GM23248 (cell line): ENCODE measurements at regions not wholly inside any gene's neighbourhood (a gene's known extent, or its start where the extent isn't known, plus 50 kb on each side); places are given as distances from the start of the nearest gene placed in this dataset.

ENCODE experiments used
- DNase-seq: peaks from one replicate; pipeline ENCODE4 v3.0.0-alpha.2; 2015
- H2AFZ ChIP-seq: fragments of 200-600 bp; sonication (generic); 2 replicates; pipeline ENCODE4 v1.6.1; 2016; ENCODE audit warnings: antibody characterized with exemption
- H3F3A ChIP-seq: fragments of 200-600 bp; sonication (generic); 2 replicates; pipeline ENCODE4 v1.6.1; 2016; ENCODE audit warnings: mild to moderate bottlenecking, antibody characterized with exemption, mixed run types; ENCODE audit not compliant: insufficient read depth
- H3K27ac ChIP-seq: fragments of 200-600 bp; sonication (generic); 2 replicates; pipeline ENCODE4 v1.5.1; 2016; ENCODE audit warnings: mild to moderate bottlenecking
- H3K27me3 ChIP-seq: fragments of 200-600 bp; sonication (generic); replicated peaks from 2 replicates; pipeline ENCODE4 v1.6.1; 2016; ENCODE audit warnings: mild to moderate bottlenecking; ENCODE audit not compliant: insufficient read depth
- H3K36me3 ChIP-seq: fragments of 200-600 bp; sonication (generic); 2 replicates; pipeline ENCODE4 v1.6.1; 2016; ENCODE audit warnings: low read depth, mild to moderate bottlenecking
- H3K4me1 ChIP-seq: fragments of 200-600 bp; sonication (generic); 2 replicates; pipeline ENCODE4 v1.6.1; 2016; ENCODE audit warnings: mild to moderate bottlenecking; ENCODE audit not compliant: insufficient read depth
- H3K4me2 ChIP-seq: fragments of 200-600 bp; sonication (generic); one replicate; pipeline ENCODE4 v1.6.1; 2016; ENCODE audit warnings: mild to moderate bottlenecking; ENCODE audit not compliant: unreplicated experiment
- H3K4me3 ChIP-seq: fragments of 200-600 bp; sonication (generic); 2 replicates; pipeline ENCODE4 v1.5.1; 2016; ENCODE audit warnings: mild to moderate bottlenecking
- H3K79me2 ChIP-seq: fragments of 200-600 bp; sonication (generic); 2 replicates; pipeline ENCODE4 v1.6.1; 2016; ENCODE audit warnings: mild to moderate bottlenecking; ENCODE audit not compliant: insufficient read depth
- H3K9ac ChIP-seq: fragments of 200-600 bp; sonication (generic); 2 replicates; pipeline ENCODE4 v1.6.1; 2016; ENCODE audit warnings: mild to moderate bottlenecking
- H3K9me2 ChIP-seq: fragments of 200-600 bp; sonication (generic); 2 replicates; pipeline ENCODE4 v1.6.1; 2016; ENCODE audit warnings: mixed run types, mild to moderate bottlenecking, moderate library complexity; ENCODE audit not compliant: insufficient read depth
- H3K9me3 ChIP-seq: fragments of 200-600 bp; sonication (generic); one replicate; pipeline ENCODE4 v1.6.1; 2017; ENCODE audit warnings: low read depth
- H4K20me1 ChIP-seq: fragments of 200-600 bp; sonication (generic); 2 replicates; pipeline ENCODE4 v1.6.0; 2016; ENCODE audit not compliant: insufficient read depth
- EZH2 ChIP-seq: fragments of 200-600 bp; sonication (generic); IDR thresholded peaks from 2 replicates; pipeline ENCODE4 v1.6.1; 2018; ENCODE audit warnings: antibody characterized with exemption, mild to moderate bottlenecking; ENCODE audit not compliant: insufficient read depth, poor library complexity, severe bottlenecking
- EZH2phosphoT487 ChIP-seq: fragments of 200-600 bp; sonication (generic); IDR thresholded peaks from 2 replicates; pipeline ENCODE4 v1.6.1; 2018; ENCODE audit warnings: antibody characterized with exemption, moderate library complexity, mild to moderate bottlenecking, low read depth; ENCODE audit not compliant: insufficient read depth
- WGBS, 2 experiments: methylation state at CpG; one replicate each; pipeline ENCODE4 v1.1.6; 2015 to 2017; ENCODE audit warnings: low lambda C conversion rate in 2 of 2, low coverage in 1 of 2; ENCODE audit errors: missing lambda C conversion rate in 2 of 2; 5-methylcytosine and 5-hydroxymethylcytosine counted together
- in situ Hi-C: fragments of 300-500 bp; cut with MboI; formaldehyde crosslinking; loops from 2 replicates; pipeline ENCODE4 v1.15.0; 2020

DNA sequence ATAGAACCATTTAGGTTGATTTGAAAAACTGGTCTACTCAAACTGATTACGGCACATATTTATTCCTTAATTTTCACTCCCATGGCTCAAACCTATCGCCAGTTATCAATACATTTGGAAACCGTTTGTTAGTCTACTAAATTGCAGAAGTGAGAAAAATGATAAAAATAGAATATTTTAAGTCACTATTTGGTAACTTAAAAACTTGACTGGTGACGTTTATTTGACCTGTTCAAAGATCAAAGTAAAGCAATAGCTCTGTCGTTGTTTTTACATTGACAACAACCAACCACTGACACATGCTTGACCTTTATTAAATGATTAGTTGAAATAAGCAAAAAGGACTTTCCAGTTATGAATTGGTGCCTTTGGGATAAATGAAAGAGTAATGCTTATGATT, 402.9 kb upstream of the MAP3K7 start:
- H3K4me2 ChIP-seq: no peak overlapping the region
- no peaks in the 10 kb centered on the region for H3K9me3 ChIP-seq
- TF ChIP-seq EZH2 (no peak), EZH2phosphoT487 (no peak)
- no peak for DNase-seq
- H3K9me2 ChIP-seq: no peaks in the 10 kb centered on the region
- no peaks in the 10 kb centered on the region for H3F3A ChIP-seq
- H3K27ac ChIP-seq: no peak overlapping the region
- no peaks in the 10 kb centered on the region for H3K36me3 ChIP-seq
- H3K4me3 ChIP-seq: no peak overlapping the region
- no peak overlapping the region for H2AFZ ChIP-seq
- H3K9ac ChIP-seq: no peak overlapping the region
- H3K4me1 ChIP-seq: no peaks in the 10 kb centered on the region
- in situ Hi-C loops: no loop called here
- no peaks in the 10 kb centered on the region for H4K20me1 ChIP-seq
- no peaks in the 10 kb centered on the region for H3K27me3 ChIP-seq
- H3K79me2 ChIP-seq: no peaks in the 10 kb centered on the region
- WGBS, 2 experiments: 24 to 25% methylated on average over 5 of the region's 5 CpGs

DNA sequence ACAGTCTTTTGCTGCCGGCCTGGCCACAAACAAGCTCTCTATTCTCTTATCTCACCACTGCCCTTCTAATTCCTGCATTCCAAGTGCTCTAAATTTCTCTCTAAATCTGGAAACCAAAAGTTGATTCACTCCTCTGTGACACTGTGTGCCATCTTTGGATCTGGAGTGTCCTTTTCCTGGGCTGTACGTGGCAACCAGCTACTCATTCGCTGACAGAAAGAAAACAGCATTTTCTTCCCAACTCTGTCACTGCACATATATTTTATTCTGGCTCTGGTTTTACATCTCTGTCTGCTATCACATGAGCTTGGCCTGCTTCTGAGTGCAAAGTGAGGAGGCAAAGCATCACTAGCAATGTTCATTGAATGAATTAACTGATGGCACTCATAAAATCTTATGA, 397.2 kb upstream of the MAP3K7 start:
- Histone ChIP-seq H3K27ac (no peak overlapping the region), H3K79me2 (no peaks in the 10 kb centered on the region), H3K9me3 (no peaks in the 10 kb centered on the region), H3K9ac (no peak overlapping the region), H3K4me1 (no peaks in the 10 kb centered on the region), H2AFZ (no peak overlapping the region), H4K20me1 (no peaks in the 10 kb centered on the region), H3K9me2 (no peaks in the 10 kb centered on the region), H3K27me3 (no peaks in the 10 kb centered on the region), H3K4me3 (no peak overlapping the region), H3K36me3 (no peaks in the 10 kb centered on the region), H3K4me2 (no peak overlapping the region), H3F3A (no peaks in the 10 kb centered on the region)
- DNase-seq: no peak
- in situ Hi-C loops: no loop called here
- 10 to 14% methylated on average over 3 of the region's 3 CpGs for WGBS, 2 experiments
- TF ChIP-seq EZH2phosphoT487 (no peak), EZH2 (no peak)

DNA sequence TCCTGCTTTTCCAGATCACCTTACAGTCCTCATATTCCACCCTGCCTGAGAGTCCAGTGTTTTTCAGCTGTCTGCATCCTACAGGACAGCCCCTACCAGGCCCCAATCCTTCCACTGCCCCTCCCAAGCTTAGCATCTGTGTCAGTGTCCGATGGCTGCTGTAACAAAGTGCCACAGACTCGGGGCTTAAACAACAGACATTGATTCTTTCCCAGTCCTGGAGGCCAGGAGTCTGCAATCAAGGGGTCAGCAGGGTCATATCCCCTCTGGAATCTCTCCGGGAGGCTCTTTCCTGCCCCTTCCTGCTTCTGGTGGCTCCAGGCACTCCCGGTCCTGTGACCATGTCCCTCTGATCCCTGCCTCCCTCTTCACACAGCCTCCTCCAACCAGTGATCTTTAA, 396.6 kb upstream of the MAP3K7 start:
- Histone ChIP-seq H3F3A (no peaks in the 10 kb centered on the region), H3K9me2 (no peaks in the 10 kb centered on the region), H3K4me2 (no peak overlapping the region), H3K9ac (no peak overlapping the region), H2AFZ (no peak overlapping the region), H4K20me1 (no peaks in the 10 kb centered on the region), H3K9me3 (no peaks in the 10 kb centered on the region), H3K27ac (no peak overlapping the region), H3K4me3 (no peak overlapping the region), H3K36me3 (no peaks in the 10 kb centered on the region), H3K79me2 (no peaks in the 10 kb centered on the region), H3K27me3 (no peaks in the 10 kb centered on the region), H3K4me1 (no peaks in the 10 kb centered on the region)
- no peak for DNase-seq
- TF ChIP-seq EZH2 (no peak), EZH2phosphoT487 (no peak)
- in situ Hi-C loops: no loop called here
- 5 to 7% methylated on average over 4 of the region's 4 CpGs for WGBS, 2 experiments

DNA sequence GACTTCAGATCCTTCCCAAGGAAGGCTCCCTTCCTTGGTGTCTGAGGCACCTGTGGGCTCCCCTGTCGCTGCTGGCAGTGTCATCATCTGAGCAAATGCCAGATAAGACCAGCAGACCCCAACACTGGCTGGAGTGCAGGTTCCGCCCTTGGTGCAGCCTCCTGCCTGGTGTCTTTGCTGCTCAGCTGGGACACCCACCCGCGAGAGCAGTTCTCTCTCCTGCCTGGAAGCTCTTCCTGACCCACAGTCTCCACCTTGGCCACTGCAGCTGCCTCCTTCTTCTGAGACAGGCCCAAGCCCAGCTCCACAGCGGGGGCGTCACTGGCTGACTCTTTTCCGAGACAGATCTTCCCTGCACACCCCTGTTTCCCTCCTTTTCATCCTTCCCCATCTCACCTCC, 395.7 kb upstream of the MAP3K7 start:
- H3K27me3 ChIP-seq: no peaks in the 10 kb centered on the region
- H3K9me2 ChIP-seq: no peaks in the 10 kb centered on the region
- DNase-seq: no peak
- no peaks in the 10 kb centered on the region for H3K79me2 ChIP-seq
- H3K4me3 ChIP-seq: no peak overlapping the region
- H3K9me3 ChIP-seq: no peaks in the 10 kb centered on the region
- in situ Hi-C loops: no loop called here
- WGBS, 2 experiments: 36 to 43% methylated on average over 7 of the region's 7 CpGs
- no peaks in the 10 kb centered on the region for H3K36me3 ChIP-seq
- no peaks in the 10 kb centered on the region for H4K20me1 ChIP-seq
- H3K4me1 ChIP-seq: no peaks in the 10 kb centered on the region
- H3K4me2 ChIP-seq: no peak overlapping the region
- H3K27ac ChIP-seq: no peak overlapping the region
- H3F3A ChIP-seq: no peaks in the 10 kb centered on the region
- no peak overlapping the region for H3K9ac ChIP-seq
- no peak for TF ChIP-seq EZH2
- no peak for TF ChIP-seq EZH2phosphoT487
- H2AFZ ChIP-seq: no peak overlapping the region

DNA sequence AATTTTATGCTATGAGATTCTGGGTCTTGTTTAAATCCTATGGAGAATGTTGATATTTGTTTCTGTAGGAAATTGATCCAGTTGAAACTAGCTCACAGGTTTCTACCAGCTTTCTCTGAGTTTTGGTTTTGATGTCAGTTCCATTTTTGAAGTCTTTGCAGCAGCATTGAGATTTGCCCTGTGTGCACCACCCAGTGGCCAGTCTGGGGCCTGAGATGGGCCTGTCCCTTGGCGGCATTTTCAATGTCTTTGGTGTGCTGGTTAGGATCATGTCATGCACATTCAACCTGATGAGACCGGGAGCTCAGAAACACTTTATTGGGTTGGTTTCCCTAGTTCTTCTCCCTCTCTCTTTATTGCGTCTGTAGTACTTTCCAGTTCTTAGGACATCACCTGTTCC, 395.2 kb upstream of the MAP3K7 start:
- Histone ChIP-seq H3K9ac (no peak overlapping the region), H3K9me3 (no peaks in the 10 kb centered on the region), H2AFZ (no peak overlapping the region), H3K4me1 (no peaks in the 10 kb centered on the region), H3K4me2 (no peak overlapping the region), H3K4me3 (no peak overlapping the region), H4K20me1 (no peaks in the 10 kb centered on the region), H3K9me2 (no peaks in the 10 kb centered on the region), H3K27me3 (no peaks in the 10 kb centered on the region), H3K79me2 (no peaks in the 10 kb centered on the region), H3F3A (no peaks in the 10 kb centered on the region), H3K36me3 (no peaks in the 10 kb centered on the region), H3K27ac (no peak overlapping the region)
- TF ChIP-seq EZH2: no peak
- no peak for TF ChIP-seq EZH2phosphoT487
- DNase-seq: no peak
- 42 to 43% methylated on average over 3 of the region's 3 CpGs for WGBS, 2 experiments
- in situ Hi-C loops: no loop called here
